GM18870 (cell line): ENCODE measurements at regions not wholly inside any gene's neighbourhood (a gene's known extent, or its start where the extent isn't known, plus 50 kb on each side); places are given as distances from the start of the nearest gene placed in this dataset.

Experiments
- ATAC-seq: cut with Tn5 transposase; IDR thresholded peaks from one replicate; pipeline ENCODE4 v1.9.1; 2021; ENCODE audit warnings: moderate library complexity; ENCODE audit not compliant: unreplicated experiment

DNA sequence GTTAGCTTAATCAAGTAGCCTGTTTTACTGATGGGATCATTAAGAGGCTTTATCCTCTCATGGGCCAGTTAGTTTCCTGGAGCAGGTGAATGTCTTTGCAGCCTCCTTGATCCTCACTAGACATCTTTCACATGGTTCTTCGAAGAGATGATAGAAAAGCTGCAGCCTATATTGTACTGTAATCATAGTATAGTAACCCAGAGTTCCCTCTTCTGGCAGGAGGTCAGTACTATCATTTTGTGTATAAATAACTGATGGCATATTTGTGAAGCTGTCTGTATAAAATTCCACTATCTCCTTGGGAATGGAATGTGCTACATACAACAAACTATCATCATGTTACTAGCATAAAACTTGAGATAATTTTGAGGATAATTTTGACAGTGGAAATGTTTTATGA is 123.8 kb upstream of the PRPS1L1 start:
- ATAC-seq: no peak

DNA sequence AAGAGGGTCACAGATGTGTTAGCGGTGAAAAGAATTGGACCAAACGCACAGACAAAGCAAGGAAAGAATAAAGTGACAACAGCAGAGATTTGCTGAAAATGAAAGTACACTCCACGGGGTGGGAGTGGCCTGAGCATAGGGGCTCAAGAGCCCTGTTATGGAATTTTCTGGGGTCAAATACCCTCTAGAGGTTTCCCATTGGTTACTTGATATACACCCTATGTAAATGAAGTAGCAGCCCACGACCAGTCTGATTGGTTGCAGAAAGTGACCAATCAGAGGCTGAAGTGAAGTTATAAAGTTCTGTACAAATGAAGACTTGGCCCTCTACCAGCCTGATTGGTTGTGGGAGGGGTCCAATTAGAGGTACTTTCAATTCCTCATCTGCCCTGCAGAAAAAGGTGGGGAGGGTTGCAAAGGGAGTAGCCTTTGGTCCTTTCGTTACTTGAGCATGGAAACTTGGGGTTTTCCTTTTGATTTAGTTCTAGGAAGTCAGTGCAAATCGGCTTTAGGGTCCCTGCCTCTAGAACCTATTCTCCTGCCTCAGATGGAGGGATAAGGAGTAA is 125.6 kb upstream of the PRPS1L1 start:
- no peak for ATAC-seq

DNA sequence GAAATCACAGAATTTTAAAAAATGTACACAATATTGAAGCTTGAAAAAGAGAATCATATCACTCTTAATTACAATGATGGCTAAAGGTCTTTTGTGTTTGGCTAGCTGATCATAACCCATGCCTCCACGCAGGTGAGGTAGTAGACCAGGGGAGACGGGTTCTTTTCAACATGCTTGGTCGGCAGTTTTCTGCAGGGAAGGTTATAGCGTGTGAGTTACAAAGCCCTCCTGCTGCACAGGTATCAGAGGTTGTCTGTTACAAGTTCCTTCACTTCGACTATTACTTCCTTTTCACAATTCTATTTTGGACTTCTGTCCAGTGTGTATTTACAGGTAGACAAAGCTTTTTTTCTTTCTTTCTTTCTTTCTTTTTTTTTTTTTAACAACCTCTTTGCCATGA is 127.1 kb upstream of the PRPS1L1 start:
- ATAC-seq: no peak

DNA sequence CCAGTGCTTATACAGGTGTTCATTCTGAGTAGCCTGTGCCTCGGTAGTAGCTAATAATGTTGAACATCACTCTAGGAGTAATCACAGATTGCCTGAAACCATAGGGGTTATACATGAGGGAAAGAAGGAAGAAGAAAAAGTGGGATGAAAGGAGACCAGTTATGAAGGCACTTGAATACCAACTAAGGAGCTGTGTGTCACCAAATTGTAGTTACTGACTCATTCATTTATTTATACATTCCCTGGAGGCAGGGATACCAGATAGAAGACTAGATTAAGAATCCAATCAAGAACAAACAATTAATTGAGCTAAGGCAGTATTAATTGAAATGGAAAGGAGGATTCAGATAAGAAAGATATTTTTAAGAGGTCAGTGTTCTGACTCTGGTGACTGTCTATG is 129.6 kb upstream of the PRPS1L1 start:
- no peak for ATAC-seq

DNA sequence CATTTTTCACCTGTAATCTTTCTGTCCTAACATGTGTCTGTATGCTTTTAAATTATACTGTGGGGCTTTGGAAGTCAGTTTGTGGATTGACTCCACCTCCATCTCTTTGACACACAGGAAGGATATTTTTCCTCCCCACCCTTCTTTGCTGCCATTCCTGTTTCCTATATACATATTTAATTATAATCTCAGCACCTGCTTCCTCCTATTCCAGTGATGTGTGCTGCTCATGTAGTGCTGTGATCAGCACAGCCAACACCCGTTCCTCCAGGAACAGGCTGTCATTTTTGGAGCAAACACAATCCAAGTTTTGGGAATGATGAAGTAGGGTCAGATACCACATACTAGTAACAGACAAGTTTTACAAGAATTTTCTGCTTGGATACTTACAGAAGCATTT is 135.0 kb upstream of the PRPS1L1 start:
- no peak for ATAC-seq

DNA sequence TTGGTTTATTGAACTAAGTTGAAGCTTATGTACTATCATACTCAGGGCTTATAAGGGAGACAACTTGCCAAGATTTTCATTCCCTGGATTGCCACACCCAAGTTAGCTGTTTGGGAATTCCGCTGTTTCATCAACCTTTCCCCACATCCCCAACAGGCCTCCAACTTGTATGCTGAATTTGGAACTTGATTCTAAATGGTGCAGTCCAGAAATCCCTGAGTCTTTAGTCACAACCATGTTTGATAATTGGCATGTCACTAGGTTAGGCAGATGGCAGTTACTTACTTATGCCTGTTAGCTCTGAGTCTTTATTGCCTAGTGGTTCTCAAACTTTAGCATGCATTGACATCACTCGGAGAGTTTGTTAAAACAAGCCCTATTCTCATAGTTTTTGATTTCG is 135.4 kb upstream of the PRPS1L1 start:
- ATAC-seq: no peak

DNA sequence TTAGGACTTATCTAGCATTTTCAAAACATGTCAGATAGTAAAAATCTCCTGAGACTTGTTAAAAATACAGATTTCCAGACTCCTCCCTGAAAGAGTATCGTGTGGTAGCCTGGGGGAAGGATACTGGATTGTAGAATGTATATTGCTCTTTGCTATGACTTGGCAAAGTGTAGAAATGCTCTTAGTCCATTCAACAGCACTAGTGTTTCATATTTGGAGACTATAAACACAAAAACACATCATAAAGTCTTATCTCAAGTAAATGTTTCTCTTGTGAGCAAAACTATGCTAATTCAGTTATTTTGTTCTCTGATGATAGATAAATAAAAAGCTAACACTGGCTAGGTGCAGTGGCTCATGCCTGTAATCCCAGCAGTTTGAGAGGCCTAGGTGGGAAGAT is 137.5 kb upstream of the PRPS1L1 start:
- no peak for ATAC-seq

DNA sequence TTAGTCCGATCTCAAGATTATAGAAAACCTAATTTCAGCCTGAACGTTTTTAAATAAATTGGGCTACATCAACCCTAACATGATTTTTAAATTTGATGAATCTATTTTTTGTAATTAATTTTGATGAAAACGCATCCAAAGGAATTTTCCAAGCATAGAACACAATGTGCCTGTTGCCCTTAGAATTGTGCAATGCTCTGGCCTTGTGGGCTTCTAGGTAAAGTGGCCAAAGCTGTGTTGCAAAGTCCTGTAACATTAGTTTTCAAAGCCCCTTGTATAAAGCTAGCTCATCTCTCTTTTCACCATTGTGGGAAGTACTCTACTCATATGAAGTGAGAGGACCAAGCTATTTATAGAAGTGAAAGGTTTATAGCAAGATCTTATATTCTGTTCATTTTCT is 138.4 kb upstream of the PRPS1L1 start:
- no peak for ATAC-seq

DNA sequence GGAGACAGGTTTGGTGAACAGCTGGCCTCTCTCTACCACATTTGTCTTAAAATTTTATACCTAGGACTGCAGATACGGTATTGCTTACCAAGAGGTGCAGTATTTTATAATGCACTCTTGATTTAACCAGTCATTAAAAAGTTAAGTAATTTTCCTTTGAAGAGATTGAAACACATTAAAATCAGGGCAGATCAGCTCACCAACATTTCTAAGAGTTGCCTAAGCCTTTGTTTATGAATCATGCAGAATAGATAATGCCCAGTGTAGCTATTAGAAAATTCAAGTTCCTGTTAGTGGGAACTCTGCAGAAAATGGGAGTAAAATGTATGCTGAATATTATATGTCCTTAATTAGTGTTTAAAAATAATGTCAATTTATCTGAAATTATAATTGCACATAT is 140.2 kb upstream of the PRPS1L1 start:
- ATAC-seq: no peak

DNA sequence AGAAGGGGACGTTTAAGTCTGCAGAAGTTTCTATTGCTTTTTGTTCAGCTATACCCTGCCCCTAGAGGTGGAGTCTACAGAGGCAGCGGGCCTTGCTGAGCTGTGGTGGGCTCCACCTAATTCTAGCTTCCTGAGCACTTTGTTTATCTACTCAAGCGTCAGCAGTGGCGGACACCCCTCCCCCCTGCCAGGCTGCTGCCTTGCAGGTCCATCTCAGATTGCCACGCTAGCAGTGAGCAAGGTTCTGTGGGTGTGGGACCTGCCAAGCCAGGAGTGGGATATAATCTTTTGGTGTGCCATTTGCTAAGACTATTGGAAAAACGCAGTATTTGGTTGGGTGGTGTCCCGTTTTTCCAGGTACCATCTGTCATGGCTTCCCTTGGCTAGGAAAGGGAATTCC is 147.3 kb upstream of the PRPS1L1 start:
- no peak for ATAC-seq

DNA sequence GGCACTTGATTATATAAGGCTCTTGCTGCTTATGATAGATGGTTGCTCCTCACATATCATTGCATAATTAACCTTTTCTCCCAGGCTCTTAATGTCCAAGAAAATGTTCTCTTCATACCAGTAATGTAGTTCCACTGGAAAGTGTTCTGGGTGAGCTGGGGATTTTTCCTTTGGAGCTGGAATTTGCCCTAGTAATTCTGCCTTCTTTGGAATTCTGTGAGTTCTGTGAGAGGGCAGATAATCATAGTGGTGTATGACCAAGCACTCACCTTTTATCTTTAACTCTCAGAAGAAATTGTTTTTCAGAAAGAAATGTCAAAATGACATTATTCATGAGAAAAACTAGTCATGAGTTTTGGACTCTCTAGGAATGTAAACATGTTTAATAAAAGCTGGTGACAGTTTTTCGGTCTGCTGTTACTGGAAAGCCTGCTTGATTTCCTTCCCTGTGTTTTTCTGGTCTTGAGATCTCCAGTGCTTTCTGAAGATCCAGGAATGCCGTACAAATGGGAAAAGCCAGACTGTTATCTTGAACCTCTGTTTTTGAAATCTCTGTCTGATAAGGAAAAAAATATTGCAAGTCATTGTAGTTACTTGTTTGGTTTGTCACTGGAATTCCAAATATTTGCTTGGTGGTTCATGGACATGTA is 148.3 kb upstream of the PRPS1L1 start:
- ATAC-seq: no peak

DNA sequence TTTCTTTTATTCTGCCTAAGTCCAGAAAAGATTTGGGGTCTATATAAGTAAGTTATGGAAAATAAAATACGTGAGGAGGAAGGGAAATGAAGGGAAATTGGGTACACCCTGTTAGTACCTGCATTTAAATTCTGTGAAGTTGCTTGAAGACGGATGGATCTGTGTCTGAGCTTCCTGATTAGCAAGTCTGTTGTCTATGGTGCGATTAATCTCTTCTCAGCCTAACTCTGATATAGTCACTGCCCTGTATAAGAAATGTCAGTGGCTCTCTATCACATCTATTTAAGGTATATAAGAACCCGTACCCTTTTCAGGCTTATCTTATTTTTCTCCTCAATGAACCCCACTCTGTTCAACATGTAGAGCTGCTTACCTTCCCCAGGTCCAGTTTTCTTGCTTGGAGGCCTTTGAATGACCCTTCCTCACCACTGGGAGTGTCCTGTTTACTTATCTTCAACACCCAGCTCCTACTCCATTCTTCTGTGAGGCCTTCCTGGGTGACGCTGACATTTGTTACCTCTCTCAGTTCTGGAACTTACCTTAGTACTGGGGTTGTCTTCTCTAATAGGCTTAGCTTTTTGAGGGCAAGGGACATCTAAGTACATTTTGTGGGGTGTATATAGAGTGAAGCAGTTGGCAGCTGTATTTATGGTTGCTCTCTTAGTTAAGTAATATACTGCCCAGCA is 149.6 kb upstream of the PRPS1L1 start:
- ATAC-seq: no peak

DNA sequence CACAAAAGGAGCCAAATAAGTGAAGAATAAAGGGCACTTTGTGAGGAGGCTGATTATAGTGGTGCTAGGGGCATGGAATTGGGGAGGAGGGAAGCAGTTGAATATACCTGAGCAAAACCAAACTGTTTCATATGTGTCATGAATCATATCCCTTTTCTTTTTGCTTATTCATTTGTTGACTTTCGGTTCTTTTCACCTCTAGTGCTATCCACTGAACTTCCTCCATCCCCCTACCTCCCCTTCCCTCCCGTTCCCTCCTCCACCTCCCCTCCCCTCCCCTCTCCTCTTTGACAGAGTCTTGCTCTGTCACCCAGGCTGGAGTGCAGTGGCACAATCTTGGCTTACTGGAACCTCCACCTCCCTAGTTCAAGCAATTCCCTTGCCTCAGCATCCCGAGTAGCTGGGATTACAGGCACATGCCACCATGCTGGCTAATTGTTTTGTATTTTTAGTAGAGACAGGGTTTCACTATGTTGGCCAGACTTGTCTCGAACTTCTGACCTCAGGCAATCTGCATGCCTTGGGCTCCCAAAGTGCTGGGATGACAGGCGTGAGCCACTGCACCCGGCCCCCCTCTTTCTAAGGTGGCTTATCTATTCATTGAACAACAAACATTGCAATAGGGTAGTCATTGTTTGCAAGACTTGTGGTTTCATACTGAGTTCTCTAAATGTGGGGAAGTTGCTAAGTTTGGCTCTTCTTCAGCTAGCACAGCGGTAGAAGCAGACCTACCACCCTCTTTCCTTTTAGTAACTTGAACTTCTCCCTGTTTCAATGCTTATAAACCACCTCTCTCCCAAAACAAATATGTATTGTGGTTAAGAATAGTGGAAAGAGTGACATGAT is 150.4 kb upstream of the PRPS1L1 start:
- ATAC-seq: peak; percentile 92

DNA sequence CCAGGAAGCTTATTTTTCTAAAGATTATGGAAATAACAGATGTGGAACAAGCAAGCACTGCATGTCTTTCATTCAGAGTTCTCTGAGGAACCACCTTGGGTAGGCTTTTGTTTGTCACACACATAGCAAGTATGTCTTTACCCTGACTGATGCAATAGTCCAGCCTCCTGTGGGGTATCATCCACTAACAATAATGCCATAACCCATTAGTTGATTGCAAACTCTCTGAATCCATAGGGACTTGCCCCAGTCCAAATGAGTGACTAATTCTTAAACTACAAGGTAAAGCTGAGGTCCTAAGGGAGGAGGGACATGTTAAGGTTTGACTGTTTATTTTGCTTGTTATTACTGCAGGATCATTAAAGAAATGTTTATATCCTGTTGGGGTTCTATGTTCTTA is 151.4 kb upstream of the PRPS1L1 start:
- peak; percentile 40 for ATAC-seq

DNA sequence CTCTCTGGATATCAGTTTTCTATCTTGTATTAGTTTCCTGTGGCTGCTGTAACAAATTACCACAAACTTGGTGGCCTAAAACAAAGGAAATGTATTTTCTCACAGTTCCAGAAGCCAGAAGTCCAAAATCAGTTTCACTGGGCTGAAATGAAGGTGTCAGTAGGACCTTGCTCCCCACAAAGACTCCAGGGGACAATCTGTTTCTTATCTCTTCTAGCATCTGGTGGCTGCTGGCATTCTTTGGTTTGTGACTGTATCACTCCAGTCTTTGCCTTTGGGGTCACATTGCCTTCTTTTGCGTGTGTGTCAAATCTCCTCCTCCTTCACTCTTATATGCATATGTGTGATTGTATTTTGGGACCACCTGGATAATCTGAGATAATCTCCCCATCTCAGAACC is 153.0 kb upstream of the PRPS1L1 start:
- no peak for ATAC-seq

DNA sequence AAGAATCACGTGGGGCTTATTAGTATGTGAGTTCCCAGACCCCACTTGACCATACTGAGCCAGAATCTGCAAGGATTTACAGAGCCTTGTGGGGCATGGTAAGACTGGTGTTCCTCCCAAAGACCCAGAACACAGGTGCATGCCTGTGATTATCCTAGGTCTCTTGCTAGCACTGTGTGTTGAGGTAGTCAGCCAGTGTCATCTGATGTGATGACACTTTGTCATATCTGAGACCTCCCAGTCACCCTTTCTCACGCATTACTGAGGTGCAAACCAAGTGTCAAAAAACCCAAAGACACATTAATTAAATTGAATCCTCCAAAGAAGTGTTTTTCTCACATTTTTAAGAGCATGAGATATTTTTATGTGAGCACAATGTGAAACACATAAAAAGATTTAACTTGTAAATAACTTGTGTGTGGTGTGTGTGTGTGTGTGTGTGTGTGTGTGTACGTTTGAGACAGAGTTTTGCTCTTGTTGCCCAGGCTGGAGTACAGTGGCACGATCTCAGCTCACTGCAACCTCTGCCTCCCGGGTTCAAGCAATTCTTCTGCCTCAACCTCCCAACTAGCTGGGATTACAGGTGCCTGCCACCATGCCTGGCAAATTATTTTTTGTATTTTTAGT is 162.0 kb upstream of the PRPS1L1 start:
- no peak for ATAC-seq

DNA sequence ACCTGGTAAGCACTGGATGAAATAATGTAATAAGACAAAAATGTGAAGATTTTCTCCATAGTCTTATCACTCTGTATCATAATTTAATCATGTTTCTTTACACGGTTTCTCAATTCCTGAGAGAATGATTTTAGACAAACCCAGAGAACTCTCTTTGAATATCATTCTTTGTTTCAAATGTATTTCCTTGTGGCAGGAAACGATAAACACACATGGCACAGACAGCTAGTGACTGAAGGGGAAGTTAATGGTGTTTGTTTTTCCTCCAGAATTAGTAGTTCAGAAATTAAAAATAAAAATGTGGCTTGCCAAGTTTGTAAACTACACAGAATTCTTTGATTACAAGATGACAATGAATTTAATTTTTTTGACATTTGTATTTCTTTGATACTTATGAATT is 163.7 kb upstream of the PRPS1L1 start:
- no peak for ATAC-seq

DNA sequence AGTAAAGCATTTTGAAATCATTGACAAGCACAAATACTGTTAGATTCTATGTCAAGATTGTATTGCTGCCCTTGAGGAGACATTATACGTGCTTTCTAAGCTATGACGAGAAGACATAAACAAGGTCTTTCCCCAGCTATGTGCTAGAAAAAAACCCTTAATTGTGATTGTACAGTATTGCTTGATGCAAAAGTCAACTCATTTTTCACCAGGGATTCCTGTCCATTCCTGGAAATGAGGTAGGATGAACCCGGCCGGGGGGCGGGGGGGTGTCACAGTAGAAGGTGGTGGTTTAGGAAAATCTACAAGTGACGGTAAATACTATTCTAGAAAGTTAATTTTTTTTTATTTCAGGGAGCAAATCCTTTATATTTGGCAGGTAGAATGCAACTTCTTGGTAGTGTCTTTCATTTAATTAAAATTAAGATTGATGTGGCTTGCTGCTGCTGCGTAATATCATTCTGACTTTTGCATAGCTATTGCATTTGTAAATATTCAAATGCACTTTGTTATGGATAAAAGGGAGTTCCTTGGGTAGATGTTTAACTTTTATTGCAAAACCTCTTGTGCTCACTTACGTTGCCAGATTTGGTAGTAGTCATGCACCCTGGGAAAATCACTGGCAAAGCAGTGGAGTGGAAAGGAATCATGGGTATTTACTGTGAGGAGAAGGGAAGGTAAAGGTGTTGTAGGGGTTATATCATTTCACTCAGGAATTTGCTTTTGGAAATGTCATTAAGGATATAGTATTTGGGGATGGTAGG is 164.4 kb upstream of the PRPS1L1 start:
- no peak for ATAC-seq

DNA sequence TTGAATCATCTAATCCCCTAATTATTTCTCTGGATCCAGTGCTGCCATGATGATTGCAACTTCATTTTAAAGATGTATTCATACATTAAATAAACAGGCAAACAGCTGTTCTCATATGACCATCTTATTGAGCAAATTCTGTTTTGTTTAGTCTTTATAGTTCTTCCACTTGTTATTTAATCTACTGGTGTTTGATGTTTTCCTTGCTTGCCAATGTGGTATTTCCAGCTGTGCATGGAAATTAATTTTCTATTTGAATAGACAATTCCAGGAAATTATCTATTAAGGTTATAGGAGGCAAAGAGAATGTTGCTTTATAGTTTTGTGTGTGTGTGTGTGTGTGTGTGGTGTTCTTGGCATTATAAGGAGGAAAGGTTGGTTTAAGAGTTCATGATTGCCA is 167.0 kb upstream of the PRPS1L1 start:
- no peak for ATAC-seq

DNA sequence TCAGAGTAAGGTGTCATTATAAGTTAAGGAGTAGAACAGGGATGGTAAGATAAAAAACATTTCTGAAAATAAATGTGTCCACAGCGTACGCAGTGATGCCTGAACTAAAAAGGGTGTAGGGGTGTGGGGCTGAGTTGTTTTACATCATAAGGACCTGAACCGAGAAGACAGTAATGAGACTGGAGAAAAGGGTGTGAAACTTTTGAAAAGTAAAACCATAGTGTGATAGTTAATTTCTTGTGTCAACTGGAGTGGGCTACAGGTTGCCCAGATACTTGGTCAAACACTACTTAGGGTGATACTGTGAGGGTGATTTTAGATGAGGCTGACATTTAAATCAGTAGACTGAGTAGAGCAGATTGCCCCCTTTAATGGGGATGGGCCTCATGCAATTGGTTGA is 169.0 kb upstream of the PRPS1L1 start:
- no peak for ATAC-seq

DNA sequence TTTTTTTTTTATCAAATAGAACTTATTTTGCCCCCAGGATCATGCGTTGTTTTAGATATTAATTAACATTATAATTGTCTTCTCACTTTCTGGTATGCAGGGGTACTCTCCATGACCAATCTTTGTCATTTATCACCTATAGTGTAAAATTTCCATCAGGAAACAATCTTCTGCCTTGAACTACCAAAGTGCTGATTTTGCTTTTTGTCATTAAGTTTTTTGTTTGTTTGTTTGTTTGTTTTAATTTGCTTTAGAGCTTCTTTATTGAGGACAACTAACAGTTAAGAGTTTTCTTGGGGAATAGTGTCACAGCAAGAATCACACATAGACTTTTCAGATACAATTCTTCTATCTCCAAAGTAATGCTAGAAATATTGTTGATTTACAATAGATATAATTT is 171.2 kb upstream of the PRPS1L1 start:
- no peak for ATAC-seq
